ENCODE measurements at regions not wholly inside any gene's neighbourhood (a gene's known extent, or its start where the extent isn't known, plus 50 kb on each side); places are given as distances from the start of the nearest gene placed in this dataset.

DNA sequence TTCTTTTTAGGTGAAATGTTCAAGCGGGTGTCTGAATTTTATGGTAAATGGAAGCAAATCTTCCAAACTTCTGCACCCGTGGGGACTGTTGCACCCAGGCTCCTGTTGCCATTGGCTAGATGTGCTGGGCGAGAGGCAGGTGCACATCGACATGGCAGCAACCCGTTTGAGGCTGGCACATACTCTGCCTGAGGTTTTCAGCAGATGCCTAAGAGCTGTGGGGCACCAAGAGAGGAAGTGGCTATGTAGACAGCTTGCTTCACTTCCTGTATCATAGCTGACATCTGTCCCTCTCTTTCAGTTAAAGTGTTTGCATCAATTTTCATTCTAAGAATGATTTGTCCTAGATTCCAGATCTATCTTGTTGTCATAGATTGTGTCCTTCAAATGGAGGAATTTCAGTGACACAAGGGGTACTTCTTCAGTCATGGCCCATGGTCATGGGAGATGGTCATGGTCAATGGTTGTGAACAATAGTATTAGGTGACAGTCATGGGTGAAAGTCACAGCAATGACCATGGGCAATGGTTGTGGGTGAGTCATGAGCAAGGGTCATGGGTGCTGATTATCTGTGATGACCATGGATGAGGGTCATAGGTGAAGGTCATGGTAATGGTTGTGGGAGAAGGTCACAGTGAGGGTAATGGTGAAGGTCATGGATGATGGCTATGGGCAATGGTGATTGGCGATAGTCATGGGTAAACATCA, 115.1 kb upstream of the IRX4 start:
- no peak for TF ChIP-seq CTCF (conservative IDR thresholded peaks at IDR 0.05; ENCODE audit: low read depth in 2 of 2)
- TF ChIP-seq EZH2 (IDR thresholded peaks at IDR 0.05; ENCODE audit: low read depth, unreplicated experiment): no peak
- no peak for TF ChIP-seq POLR2AphosphoS5 (IDR thresholded peaks at IDR 0.05; ENCODE audit: low read depth)
- TF ChIP-seq CREB1 (CRISPR knock-in tag; IDR thresholded peaks at IDR 0.05; ENCODE audit: low read depth): no peak
- no peak for TF ChIP-seq ETS1 (IDR thresholded peaks at IDR 0.05)
- no peak for TF ChIP-seq STAT1 (IDR thresholded peaks at IDR 0.05; ENCODE audit: unreplicated experiment)

Measured in GM23338 (cell line).